Activated CD4-positive, alpha-beta T cell treated with anti-CD3 and anti-CD28 coated beads for 1 hour (primary cell): ENCODE measurements at regions not wholly inside any gene's neighbourhood (a gene's known extent, or its start where the extent isn't known, plus 50 kb on each side); places are given as distances from the start of the nearest gene placed in this dataset.
"Not testable (repeated sequence)": the region's sequence is repeated elsewhere in the genome, so short reads cannot be mapped to it uniquely, and the experiment has no call there.

Experiments used
- DNase-seq: peaks from one replicate; pipeline ENCODE4 v3.0.0-alpha.2; 2020

DNA sequence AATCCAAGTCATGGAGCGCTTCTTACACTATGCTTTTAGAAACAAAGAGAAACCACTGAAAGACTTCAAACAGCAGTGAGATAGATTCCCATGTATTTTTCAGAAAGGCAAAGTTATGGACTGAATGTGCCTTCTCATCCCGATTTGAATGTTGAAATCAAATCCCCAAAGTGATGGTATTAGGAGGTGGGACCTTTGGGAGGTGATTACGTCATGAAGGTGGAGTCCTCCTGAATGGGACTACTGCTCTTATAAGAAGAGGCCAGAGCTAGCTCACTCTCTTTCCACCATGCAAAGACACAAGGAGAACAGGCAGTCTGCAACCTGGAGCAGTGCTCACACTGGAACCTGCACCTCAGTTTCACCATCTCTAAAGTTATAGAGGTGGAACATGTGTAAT, 1279.8 kb downstream of the GATA3 start:
- DNase-seq = no peak

DNA sequence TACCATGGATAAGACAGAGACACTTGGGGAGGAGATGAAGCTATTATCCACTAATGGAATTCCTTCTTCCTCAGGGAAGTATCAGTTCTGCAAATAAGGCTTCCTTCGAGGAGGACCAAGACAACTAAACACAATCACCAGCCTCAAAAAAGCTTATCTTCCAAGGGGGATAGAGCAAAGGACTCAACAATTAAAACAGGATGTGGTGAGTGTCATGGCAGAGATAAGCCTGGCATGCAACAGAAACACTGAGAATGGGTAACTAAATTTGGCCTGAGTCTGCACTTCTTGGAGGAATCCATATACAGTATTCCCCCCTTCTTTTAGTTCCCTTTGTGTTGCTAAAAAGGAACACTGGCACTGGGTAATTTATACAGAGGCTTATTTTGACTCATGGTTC, 1285.2 kb downstream of the GATA3 start:
- DNase-seq = no peak

DNA sequence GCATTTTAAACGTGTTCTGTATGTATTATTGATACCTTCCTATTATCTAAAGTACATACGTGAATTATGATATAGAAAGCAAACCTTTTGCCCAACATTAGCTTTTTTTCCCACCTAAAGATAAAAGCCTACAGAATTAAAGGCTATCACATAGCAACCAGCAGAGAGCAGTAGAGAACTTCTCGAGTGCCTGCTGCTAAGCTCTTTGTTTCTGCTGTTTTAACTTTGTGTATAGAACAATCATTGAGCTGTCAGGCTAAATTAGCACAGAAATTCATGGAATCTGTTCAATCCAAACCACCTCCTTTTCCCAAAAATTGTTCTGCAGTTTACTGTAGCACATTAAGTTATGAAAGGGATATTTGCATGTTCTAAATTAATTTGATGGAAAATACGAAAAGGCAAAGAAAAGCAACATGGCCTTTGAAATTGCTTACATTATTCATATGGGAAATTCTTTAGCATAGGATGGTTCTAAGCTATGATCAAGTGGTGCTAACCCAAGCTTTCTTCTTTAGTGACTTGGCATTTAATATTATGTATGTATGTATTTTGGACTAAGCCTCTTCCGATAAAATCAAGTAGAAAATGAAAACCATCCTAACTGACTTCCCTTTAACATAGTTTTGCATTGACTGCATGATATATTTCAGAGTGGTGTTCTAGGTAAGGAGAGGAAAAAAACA, 1288.5 kb downstream of the GATA3 start:
- DNase-seq = no peak

DNA sequence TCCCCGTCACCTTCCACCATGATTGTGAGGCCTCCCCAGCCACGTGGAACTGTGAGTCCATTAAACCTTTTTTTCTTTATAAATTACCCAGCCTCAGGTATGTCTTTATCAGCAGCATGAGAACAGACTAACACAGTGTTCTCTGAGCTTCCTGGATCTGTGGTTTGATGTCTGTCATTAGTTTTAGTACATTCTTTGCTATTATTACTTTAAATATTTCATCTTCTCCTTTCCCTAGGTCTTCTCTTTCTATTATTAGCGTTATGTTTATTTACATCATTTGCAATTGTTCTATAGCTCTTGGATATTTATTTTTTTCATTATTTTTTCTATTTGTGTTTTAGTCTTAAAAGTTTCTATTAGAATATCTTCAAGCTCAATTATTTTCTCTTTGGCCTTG, 1293.4 kb downstream of the GATA3 start:
- DNase-seq = not testable (repeated sequence)

DNA sequence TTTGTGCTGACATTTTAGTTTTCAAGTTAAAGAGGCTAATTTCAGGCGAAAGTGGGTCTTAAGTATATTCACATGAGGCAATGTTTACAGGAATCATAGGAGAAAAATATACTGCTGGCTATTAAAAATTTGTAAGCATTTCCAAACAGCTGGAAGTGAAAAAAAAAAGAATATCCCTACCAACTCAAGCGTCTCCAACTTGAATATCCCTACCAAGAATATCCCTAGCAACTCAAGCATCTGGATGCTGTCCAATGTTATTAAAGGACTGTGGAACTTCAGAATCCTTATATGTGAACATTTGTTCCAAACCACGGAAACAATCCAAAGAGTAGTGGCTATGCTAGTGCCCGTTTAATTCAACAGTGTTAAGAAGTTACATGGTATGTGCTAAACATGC, 1303.0 kb downstream of the GATA3 start:
- DNase-seq = no peak

DNA sequence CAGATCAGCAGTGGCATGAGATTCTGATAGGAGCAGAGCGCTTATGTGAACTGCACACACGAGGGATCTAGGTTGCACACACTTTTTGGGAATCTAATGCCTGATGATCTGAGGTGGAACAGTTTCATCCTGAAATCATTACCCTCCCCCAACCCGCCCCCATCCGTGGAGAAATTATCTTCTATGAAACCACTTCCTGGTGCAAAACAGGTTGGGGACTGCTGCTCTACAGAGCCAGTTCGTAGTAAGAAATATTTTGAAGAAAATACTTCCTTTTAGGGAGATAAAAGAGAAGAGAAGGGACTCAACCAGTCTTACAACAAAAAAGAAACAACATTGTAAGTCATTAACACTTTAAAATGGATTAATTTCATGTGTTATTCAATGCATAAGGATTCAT, 1308.2 kb downstream of the GATA3 start:
- no peak for DNase-seq

DNA sequence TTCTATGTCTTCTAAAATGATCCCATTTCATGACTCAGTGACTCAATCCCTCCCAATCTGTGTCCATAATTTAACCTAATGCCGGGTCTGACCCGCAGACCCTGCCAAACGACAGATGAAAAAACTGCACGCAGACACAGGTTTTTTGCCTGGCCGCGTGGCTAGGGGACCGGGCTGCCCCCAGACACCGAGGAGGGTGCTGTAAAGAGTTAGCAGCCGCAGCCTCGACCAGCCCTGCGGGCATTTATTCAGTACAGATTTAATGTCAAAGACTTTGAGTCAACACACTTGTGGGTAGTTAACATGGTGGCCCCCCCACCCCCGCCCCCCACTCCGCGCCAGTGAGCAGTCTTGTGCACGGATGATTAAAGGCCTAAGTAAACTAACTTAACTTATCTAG, 1324.7 kb downstream of the GATA3 start:
- no peak for DNase-seq

DNA sequence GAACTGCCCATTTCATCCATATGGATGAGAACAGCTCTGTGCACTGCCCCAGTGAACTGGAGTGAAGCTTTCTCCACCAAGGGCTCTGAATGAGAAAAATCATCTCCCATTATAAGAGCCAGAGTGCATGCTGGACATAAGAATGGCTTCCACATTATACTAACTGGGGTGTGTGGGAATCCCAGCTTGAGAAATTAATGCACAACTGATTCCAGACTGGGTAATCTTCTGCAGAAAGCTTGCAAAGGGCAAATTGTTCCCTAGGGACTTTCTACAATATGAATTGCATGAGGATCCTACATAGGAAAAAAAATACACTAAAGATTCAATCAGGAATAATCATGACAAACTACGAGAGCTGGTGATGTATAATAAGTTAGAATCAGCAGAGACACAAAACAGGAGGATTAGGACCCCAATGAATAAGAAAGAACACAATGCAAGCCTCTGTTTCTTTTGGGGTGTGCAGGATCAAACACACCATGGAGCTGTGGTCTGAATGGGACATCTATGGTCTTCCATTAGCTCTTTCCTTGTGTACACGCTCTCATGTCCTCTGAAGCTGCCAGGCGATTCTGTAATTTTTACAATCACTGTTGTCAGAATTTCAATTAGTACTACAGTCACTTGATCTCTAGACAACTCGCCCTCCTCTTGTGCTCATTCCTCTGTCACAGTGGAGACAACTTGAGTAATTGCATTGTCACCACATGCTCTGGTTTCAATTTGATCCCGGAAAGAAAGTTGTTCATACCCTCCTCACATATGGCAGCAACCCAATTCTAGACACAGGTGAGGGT, 1327.4 kb downstream of the GATA3 start:
- DNase-seq = no peak

DNA sequence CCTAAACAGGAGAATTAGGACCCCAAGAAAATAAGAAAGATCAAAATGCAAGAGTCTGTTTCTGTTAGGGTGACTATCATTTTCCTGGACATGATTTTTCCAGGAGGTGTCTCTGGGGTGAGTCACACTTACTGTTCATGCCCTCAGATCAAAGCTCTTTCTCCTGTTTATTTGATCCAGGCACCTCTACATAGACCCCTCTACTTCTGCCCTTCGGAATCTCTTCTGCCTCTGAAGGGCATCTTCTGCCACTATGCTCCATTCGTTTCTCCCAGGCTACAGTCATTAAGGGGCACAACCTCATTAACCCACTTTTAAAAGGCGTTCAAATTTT, 1328.0 kb downstream of the GATA3 start:
- DNase-seq = no peak

DNA sequence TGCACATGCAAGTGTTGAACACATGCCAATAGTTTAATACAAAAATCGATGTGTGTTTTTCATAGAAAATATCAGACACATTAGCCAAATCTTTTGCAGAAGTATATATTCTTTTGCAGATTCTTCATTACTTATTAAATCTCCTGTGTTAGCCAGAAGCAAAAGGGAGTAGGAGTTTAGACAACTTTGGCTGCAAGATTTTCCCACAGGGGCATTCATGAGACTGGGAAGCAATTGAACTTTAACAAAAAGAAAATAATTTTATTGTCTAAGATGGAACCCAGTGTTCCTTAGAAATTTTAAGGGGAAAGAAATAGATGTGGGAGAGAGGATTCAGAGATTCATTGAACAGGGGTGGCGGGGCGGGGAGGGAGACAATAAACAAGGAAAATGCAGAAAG, 1336.0 kb downstream of the GATA3 start:
- no peak for DNase-seq

DNA sequence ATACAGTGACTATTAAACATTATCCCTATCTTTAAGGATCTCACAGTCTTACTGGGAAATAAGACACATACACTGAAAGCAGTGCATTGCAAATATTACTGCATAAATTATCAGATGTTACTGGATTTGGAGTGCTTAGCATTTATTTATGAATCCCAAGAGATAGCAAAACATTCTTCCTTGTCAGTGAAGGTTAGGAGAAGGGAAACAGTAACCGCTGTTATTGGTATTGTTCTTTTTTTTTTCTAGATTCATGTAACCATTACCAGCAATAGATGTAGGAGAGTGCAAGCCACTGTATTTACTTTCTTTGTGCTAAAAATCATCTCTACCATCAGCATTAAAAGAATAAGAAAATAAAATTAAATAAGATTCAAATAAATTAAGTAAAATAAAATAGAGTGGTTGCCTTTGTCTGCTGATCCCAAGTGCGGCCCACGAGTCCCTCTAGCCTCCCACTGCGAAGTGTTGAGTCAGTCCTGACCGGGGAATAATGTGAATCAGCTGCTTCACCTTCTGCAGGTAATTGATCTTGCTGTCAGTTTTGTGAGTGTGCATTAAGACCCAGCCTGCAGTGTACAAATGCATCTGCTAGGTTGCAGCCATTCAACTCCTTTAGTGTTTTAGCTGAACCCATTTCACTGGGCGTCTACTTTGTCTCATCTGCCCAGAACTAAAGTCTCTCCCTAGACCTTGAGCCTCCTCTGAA, 1344.9 kb downstream of the GATA3 start:
- DNase-seq = no peak

DNA sequence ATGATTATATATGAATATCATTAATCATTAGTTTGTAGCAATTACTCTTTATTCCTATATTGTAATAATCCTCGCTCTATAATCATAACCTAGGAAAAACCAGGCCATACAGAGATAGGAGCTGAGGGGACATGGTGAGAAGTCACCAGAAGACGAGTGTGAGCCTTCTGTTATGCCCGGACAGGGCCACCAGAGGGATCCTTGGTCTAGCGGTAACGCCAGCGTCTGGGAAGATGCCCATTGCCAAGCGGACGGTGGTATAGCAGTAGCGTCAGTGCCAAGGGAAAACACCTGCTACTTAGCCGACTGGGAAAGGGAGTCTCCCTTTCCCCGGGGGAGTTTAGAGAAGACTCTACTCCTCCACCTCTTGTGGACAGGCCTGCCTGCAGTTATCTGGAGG, 1347.6 kb downstream of the GATA3 start:
- not testable (repeated sequence) for DNase-seq

DNA sequence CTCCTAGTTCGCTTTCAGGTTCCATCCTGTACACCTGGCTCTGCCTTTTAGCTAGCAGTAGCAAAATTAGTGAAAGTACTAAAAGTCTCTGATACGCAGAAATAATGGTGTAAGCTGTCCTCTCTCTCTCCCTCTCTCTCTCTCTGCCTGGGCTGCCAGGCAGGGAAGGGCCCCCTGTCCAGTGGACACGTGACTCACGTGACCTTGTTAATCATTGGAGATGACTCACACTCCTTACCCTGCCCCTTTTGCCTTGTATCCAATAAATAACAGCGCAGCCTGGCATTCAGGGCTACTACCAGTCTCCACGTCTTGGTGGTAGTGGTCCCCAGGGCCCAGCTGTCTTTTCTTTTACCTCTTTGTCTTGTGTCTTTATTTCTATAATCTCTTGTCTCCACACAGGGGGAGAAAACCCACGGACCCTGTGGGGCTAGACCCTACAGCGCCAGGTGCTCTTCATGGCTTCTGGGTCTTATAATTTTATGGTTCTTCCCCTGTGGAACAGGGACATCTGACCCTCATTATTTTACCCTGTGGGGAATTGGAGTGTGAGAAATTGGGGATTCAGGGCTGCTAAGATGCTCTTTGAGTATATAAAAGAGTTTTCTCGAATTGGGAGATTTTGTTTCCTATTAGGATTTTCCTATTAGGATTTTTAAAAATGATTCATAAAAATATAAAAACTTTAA, 1348.2 kb downstream of the GATA3 start:
- DNase-seq = not testable (repeated sequence)

DNA sequence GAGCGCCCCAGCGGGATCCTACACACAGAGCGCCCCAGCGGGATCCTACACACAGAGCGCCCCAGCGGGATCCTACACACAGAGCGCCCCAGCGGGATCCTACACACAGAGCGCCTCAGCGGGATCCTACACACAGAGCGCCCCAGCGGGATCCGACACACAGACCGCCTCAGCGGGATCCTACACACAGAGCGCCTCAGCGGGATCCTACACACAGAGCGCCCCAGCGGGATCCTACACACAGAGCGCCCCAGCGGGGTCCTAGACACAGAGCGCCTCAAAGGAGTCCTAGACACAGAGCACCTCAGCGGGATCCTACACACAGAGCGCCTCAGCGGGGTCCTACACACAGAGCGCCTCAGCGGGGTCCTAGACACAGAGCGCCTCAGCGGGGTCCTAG, 1352.7 kb downstream of the GATA3 start:
- DNase-seq = not testable (repeated sequence)

DNA sequence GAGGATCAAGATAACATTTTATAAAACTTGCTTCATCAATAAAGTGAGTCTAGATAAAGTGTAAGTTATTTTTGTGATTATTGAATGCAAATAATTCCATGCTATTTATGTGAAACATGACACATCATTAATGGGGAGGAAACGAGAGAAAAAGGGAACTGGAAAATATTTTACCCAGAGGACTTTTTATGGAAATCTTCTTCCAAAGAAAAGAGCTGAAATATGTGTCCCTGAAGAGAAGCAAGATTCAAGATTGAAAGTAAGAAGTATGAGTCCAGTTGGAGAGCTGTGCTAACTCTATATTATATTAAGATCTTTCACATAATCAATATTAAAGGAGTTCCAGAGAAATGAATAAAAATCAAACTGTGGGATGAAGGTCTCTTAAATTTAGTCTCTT, 1361.8 kb downstream of the GATA3 start:
- no peak for DNase-seq

DNA sequence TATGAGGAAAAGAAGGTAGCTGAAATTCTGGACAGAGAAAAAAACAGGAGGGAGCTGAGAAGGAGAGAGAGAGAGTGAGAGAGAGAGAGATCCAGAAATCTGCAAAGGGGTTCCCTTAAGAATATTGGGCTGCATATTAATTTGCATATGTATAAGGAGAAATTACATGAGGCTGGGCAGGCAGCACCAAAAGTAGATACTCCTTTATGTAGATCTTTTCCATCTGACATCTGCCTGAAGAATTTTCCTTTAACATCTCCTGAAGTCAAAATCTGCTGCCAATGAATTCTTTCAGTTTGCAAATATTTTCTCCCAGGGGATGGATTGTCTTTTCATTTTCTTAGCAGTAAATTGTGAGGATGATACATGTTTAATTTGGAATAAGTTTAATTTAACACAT, 1365.3 kb downstream of the GATA3 start:
- DNase-seq = no peak

DNA sequence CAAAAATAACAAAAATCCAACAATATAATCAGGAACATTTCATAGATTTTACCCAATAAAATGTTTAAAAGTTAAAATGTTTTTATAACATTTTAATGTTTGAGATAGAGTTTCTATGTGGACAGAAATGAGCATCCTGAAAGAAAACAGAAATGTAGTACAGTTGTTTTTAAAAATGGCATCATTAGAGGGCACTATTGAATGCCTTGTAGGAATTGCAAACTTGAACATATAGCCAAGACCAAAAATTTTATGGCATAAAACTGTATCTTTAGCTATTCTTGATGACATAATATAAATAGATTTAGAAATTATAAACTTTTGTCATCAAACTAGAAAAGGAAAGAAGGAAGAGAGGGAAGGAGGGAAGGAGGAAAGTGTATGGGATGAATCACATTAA, 1372.7 kb downstream of the GATA3 start:
- DNase-seq = no peak

DNA sequence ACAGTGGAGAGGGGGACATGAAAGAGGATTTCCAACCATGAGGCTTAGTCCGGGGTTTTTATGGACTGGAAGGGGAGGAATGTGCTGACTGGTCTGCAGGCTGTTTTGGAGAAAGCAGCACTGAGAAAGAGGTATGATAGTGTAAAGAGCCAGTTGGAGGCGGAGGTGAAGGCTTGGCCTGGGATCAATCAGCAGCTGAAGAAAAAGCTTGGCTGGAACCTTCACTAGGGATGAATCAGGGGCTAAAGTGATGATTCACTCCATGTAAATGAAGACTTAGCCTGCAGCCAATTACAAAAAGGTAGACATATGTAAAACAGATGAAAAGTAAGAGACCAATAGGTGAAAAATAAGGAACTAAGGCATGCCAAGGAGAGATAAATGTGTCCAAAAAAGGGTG, 1382.6 kb downstream of the GATA3 start:
- DNase-seq = no peak

DNA sequence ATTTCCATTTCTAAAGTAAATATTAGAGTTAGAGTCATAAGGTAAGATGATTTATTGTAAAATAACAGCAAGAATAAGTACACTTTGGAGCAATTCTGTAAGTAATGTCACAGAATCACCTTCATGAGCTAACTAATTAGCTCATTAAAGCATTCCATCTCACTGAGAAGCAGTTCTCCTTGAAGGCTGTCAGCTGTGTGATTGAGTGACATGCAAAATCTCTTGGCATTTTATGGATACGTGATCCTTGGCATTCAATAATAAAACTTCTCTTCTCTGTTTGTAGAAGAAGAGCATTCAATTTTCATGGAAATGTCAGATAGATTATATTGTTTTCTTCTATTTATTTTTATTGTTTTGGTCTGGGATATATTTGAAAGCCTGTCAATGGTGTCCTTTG, 1389.3 kb downstream of the GATA3 start:
- no peak for DNase-seq

DNA sequence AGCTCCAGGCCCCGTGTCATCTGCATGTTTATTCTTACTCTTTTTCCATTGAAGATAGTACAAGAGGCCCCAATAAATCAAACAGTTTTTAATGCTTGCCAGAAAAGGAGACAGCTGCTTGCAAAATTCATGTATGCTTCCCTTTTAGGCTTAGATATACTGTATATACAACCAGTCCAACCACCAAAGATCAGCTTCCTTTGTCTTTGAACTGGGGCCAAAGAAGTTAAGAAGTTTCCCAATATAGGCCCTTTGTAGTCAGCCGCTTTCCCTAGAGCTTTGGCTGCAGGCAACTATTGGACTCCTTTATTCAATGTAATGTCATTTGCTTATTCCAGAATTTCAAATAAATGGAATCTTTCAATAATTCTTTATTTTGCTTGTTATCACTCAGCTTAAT, 1395.0 kb downstream of the GATA3 start:
- DNase-seq = no peak

DNA sequence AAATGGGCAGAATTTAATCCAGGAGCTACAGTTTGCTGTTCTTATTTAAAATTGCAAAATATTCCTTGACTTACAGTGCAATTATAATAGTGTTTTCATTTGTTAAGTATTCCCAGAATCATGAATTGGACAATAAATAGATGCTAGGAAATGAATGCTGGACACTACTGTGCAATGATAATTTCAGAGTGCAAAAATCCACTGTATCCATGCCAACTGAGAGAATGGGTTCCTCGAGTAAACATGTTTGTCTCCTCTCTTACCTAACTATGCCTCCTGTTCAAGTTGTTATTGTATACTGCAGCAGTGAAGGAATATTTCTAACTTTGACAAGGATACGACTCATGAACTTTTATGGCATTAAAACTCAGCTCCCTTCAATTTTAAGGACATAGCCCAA, 1396.3 kb downstream of the GATA3 start:
- DNase-seq = no peak

DNA sequence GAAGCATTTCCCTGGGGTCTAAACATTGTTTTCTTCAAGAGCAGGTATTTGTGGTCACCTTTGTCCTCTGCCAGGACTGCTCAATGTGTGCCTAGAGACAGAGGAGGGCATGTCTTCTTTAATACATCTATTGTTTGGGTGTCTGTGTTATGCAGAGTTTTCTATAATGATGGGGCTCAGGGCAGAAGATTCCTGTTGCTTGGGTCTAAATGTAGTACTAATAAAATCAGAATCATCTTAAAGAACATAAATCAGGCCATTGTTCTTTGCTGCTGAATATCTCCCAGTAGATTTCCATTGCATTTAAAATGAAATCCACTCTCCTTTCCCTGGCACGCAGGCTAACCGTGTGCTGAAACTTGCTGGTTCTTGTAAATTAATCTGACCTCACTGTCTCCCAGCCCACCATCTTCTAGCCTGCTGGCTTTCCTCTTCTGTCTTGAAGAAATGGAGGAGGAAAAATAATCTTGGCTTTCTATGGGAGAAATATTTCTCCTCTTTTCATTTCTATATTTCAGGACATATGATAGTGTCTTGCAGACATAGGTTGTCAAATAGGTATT, 1396.8 kb downstream of the GATA3 start:
- DNase-seq = no peak

DNA sequence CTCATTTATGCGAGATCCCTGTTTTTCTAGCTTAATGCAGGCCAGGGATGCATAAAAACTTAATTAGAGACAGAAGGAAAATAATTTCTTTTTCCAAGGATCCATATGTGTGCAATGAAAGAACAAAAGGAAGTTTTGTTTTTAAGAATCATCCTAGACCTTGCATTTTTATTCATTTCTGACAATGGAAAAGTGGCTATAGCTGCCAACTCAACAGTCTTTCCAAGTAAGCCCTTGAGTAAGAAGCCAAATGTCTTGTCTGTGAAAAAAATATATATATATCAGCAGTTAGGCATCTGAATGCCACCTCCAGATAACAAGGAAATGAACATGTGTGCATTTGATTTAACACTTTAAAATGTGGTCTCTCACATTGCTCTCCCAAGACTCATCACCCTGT, 1397.6 kb downstream of the GATA3 start:
- no peak for DNase-seq
